Kidney capillary endothelial cell (primary cell): ENCODE measurements at regions not wholly inside any gene's neighbourhood (a gene's known extent, or its start where the extent isn't known, plus 50 kb on each side); places are given as distances from the start of the nearest gene placed in this dataset.

Experiments
- DNase-seq: peaks from one replicate; pipeline ENCODE4 v3.0.0-alpha.2; 2018; ENCODE audit warnings: low spot score

GRCh38 chr11:69413993-69414392 is 67.5 kb upstream of the LINC01488 start:
- DNase-seq = no peak

DNA sequence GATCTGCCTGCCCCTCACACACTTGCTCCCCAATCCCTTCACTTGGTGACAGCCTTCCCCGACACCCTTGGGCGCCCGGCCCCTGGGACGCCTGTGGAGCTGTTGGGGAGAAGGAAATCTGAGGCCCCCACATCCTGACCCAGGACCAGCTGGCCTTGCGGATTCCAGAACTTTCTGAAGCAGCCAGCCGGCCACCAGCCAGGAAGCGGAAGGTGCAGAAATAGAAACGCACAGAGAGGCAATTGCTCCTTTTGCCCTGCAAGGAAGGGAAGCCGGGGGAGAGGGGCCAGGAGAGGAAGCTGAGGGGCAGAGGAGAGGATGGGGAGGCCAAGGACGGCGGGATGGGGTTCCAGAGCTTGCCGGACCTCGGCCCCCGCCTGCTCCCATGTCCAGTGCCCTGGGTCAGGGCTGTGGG is 66.7 kb upstream of the LINC01488 start:
- peak; percentile 12 for DNase-seq

DNA sequence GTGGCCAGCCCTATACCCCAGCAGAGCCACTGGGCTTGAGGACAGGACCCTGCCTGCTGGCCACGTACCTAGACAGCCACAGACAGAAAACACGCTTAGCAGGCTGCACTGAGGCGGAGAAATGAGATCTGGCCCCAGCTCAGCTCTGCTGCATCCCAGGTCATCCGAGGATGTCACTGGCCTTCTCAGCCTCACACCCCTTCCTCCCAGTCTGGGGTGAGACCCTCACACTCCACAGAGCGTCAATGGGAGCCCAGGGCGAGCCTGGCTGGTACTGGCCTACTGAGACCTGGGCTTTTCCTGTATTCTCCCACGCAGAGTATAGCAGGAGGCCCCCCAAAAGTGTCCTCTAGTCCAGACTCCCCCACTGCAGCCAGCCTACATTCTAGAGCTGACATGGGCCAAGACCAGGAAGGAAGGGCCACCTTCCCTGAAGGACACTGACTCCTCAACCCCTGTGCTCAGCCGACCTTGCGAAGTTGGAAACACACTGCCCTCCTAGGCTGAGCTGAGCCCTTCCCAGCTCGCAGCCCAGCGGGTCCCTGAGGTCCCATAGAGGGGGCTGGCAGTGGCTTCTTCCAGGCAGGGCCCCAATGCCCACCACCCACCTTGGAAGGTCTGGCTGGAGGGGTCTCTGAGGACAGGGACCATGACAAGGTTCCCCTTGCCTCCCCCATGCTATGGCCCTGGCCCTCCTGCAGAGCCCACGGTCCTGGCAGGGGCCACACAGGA is 65.9 kb upstream of the LINC01488 start:
- no peak for DNase-seq

- peak; percentile 77 for DNase-seq
These were observed 65.3 kb upstream of the LINC01488 start for GRCh38 chr11:69416143-69416515.

- DNase-seq = peak; percentile 59
These were observed 64.4 kb upstream of the LINC01488 start for GRCh38 chr11:69416762-69417698.

DNA sequence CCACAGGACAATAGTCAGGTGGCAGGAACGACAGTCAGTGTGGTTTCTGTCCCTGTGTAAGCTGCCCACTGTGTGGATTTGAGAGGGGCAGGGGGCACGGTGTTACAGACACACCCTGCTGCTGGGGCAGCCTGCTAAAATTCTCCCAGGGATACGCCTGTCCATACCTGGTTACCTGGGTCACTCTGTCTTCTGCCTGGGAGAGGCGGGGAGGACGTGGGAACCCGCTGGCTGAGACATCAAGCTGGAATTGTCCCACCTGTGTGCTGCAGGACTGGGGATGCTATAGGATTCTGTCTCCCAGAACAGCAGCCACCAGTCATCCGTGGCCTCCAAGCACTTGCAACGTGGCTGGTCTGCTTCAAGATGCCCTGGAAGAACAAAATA is 63.8 kb upstream of the LINC01488 start:
- no peak for DNase-seq

DNA sequence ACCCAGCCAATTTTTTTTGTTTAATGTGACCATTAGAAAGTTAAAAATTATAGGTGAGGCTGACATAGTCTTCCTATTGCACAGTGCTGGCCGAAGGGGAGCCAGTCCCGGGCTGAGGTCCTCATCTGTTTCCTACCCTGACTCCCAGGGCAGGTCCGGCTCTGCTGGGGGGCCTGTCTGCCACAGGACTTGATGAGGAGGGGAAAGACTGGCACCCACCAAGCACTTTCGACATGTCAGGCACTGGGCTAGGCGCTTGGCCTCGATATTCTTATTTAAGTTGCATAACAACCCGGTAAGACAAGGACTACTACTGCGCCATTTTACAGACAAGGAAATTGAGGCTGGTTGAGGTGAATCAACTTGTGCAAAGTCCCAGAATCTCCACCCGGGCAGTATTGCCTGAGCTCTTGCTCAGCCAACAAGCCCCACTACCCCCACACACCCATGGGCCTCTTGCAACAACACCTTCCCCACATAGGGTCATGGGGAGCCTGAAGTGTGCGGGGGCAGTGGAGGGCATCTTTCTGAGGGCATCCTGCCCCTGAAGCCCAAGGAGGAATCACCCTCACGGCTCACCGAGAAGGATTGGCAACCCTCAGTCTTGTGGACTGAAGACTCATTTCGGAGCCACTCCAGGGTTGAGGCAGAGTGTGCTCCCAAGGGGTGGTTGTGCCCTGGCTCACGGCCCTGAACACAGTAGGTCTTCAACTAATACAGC is 62.7 kb upstream of the LINC01488 start:
- DNase-seq = no peak

- DNase-seq = no peak
These were observed 61.6 kb upstream of the LINC01488 start for GRCh38 chr11:69419662-69420395.

- no peak for DNase-seq
These were observed 58.8 kb upstream of the LINC01488 start for GRCh38 chr11:69422645-69423044.

DNA sequence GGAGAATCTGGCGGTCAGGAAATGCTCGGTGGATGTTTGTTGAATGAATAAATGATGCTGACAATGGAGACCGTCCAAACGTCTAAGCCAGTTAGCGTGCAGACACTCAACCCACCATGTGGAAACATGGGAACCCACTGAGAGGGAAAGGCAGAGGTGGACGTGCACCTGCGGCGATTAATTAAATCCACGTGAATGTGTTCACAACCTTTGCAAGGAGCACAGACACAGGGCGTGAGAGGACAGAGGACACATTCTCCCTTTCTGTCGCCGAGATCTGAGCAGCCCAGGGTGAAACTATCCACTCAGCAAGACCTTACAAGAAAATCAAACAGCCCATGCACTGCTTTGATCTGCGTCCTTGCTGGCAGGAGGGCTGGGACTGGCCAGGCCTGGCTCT is 58.3 kb upstream of the LINC01488 start:
- no peak for DNase-seq

- DNase-seq = no peak
These were observed 57.7 kb upstream of the LINC01488 start for GRCh38 chr11:69423611-69424385.

DNA sequence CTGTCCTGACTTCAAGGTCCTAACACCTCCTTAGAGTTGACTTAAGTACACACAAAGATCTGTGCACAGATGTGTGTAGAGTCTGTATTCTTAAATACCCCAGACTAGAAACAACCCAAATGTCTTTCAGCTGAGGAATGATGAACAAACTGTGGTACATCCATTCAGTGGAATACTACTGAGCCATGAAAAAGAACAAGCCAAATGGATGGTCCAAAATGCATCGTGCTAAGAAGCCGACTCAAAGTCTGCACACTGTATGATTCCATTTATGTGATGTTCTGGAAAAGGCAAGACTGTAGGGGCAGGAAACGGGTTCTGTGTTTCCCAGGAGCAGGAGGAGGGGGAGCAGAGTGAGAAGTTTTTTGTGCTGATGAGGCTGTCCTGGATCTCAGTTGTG is 56.7 kb upstream of the LINC01488 start:
- no peak for DNase-seq

DNA sequence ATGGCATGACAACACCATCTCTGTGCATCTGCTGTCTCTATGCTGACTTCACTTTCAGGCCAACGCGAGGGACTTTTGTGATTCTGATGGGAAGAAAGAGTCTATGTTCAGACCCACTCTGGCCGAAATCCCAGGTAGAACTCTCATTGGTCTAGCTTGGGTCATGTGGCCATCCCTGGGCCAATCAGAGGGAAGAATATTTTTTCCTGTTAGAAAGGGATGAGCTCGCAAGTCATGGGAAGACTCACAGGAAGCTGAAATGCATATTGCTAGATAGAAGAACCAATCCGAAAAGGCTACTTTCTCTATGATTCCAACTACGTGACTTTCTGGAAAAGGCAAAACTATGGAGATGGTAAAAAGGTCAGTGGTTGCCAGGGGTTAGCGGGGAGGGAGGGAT is 56.0 kb upstream of the LINC01488 start:
- no peak for DNase-seq

DNA sequence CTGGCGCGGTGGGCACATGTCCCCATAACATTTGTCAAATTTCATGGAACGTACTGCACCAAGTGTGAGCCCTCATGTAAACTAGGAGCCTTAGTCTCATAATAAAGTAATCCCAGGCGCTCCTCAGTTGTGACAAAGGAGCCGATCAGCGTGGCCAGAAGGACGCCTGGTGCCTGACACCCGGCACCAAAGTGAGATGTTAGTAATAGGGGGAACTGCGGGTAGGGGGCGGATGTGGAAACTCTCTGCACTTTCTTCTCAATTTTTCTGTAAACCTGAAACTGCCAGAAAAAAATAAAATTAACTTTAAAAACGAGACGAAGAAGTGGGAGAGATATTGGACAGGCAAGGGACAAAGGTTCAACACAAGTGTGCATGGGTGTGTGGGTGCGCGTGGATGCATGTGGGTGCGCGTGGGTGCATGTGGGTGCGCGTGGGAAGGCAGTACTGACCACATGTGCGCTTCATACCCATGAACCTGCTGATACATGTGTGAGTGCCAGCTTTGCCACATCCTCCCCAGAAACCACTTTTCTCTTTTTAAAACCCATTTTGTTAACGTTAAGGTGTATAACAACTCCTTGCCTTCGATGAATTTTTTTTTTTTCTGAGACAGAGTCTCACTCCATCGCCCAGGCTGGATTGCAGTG is 55.4 kb upstream of the LINC01488 start:
- DNase-seq = no peak

- no peak for DNase-seq
These were observed 54.1 kb upstream of the LINC01488 start for GRCh38 chr11:69427337-69427736.

DNA sequence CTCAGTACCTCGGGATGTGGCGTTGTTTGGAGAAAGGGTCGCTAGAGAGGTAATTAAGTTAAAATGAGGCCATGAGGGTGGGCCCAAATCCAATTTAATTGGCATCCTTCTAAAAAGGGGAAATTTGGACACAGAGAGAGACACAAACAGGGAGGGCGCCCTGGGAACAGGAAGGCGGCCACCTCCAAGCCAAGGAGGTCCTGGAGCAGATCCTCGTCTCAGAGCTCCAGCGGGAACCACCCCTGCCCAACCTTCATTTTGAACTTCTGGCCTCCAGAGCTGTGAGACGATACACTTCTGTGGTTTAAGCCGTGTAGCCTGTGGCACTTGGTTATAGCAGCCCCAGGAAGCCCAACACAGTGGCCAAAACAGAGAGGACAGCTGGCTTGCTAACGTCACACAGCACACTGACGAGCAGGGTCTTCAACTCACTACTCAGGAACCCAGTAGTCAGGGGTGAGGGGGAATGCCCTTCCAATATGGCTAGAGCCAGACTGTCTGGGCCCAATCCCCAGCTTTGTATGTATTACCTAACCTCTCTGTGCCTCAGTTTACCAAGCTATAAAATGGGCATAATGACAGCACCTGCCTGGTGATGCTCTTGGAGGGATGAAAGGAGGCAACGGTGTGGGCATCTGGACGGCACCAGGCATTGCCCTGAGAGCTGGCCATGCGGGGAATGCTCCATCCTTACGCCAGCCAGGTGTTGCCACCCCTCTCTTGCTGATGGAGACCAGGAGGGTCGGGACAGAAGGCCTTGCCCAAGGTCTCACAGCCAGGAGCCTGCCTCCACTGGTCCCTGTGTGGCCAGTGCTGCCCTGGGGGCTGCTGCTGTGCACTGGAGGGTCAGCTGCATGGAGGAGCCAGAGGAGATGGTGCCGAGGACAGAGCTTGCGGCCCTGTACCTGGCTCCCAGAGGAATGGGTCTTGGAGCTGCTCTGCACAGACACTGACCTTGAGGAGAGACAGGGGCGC is 53.3 kb upstream of the LINC01488 start:
- DNase-seq = no peak

- no peak for DNase-seq
These were observed 51.6 kb upstream of the LINC01488 start for GRCh38 chr11:69429716-69430491.

DNA sequence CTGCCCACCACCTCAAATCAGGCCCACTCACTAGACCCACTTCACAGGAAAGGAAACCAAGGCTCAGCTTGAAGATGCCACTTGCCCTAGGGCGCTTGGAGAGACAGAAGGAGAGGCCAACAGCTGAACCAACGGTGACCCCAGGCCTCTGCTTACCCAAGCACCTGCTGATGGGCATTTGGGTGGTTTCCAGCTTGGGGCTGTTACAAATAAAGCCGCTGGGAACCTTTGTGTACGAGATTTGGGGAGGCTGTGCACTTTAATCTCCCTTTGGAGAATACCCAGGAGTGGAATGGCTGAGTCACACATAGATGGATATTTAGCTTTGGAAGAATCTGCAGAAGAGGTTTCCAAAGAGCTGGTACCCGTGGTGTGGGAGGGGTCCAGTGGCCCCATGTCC is 50.9 kb upstream of the LINC01488 start:
- no peak for DNase-seq

- DNase-seq = no peak
These were observed 50.3 kb upstream of the LINC01488 start for GRCh38 chr11:69431136-69431535.
